RWPE1 (cell line): ENCODE measurements at regions not wholly inside any gene's neighbourhood (a gene's known extent, or its start where the extent isn't known, plus 50 kb on each side); places are given as distances from the start of the nearest gene placed in this dataset.

Experiments
- CTCF ChIA-PET: fragments of 350-600 bp; sonication (Branson Sonifier 250); formaldehyde crosslinking; extraction: SDS; loops from one replicate; lab custom pipeline; 2021; lab: Yijun Ruan, JAX
- POLR2A ChIA-PET: fragments of 400-600 bp; formaldehyde crosslinking; extraction: SDS; loops from one replicate; lab custom pipeline; 2020; ENCODE audit warnings: antibody characterized with exemption; ENCODE audit not compliant: low non-redundant PET; lab: Yijun Ruan, JAX
- DNase-seq: peaks from one replicate; pipeline ENCODE4 v3.0.0; 2012; ENCODE audit warnings: low spot score
- H3K27ac ChIP-seq: fragments of 450-650 bp; 2 replicates; pipeline ENCODE4 v1.5.1; 2017
- TF ChIP-seq, protein P1 (sequence below): fragments of 450-650 bp; conservative IDR thresholded peaks from 2 replicates; pipeline ENCODE4 v1.5.1; 2017; ENCODE audit warnings: low read depth, mild to moderate bottlenecking

DNA sequence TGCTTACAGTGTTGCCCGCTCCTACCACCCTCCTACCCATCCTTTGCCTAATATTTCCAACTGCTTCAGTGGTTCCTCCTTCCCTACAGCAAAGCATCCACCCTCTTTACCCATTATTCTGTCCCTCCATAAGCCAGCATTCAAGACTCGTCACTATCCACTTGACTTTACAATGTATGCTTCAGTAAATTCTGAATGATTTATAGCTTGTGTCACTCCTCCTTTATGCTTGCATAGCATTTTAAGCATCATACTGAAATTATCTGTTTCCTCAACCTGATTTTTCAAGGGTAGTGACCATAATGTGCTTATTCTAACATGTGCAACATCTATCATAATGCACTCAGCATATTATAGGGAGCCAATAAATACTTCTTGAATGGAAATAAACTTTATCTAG lies 365.5 kb downstream of the RAB28 start:
- POLR2A ChIA-PET = no interaction called here
- TF ChIP-seq, protein P1, sequence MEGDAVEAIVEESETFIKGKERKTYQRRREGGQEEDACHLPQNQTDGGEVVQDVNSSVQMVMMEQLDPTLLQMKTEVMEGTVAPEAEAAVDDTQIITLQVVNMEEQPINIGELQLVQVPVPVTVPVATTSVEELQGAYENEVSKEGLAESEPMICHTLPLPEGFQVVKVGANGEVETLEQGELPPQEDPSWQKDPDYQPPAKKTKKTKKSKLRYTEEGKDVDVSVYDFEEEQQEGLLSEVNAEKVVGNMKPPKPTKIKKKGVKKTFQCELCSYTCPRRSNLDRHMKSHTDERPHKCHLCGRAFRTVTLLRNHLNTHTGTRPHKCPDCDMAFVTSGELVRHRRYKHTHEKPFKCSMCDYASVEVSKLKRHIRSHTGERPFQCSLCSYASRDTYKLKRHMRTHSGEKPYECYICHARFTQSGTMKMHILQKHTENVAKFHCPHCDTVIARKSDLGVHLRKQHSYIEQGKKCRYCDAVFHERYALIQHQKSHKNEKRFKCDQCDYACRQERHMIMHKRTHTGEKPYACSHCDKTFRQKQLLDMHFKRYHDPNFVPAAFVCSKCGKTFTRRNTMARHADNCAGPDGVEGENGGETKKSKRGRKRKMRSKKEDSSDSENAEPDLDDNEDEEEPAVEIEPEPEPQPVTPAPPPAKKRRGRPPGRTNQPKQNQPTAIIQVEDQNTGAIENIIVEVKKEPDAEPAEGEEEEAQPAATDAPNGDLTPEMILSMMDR = no peak
- CTCF ChIA-PET = no interaction called here
- DNase-seq = no peak
- H3K27ac ChIP-seq = no peak overlapping the region

DNA sequence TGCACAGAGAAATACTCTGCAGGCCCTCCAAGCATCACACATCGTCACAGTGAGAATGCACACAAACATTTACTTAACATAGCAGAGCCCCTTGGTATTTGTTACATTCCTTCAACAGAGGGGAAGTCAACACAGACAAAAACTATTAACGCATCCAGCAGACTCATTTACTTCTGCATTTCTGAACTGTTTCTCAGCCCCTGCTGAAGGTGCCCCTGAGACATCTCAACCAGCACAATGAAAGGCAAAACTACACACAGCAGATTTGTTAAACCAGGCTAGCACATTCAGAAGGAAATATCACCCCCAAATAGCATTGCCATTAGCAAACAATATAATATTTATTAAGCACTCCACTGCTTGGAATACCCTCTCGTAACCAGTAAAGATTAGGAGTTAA lies 367.0 kb downstream of the RAB28 start:
- H3K27ac ChIP-seq = no peak overlapping the region
- TF ChIP-seq, protein P1 = no peak
- ChIA-PET POLR2A (no interaction called here), CTCF (no interaction called here)
- DNase-seq = no peak

- CTCF ChIA-PET = no interaction called here
- no peak for DNase-seq
- POLR2A ChIA-PET = no interaction called here
- no peak overlapping the region for H3K27ac ChIP-seq
- TF ChIP-seq, protein P1 = no peak
These were observed 372.1 kb downstream of the RAB28 start for GRCh38 chr4:13112030-13112429.

GRCh38 chr4:13109536-13109935 lies 374.6 kb downstream of the RAB28 start:
- POLR2A ChIA-PET = no interaction called here
- H3K27ac ChIP-seq = no peak overlapping the region
- CTCF ChIA-PET = no interaction called here
- TF ChIP-seq, protein P1 = no peak
- DNase-seq = no peak

DNA sequence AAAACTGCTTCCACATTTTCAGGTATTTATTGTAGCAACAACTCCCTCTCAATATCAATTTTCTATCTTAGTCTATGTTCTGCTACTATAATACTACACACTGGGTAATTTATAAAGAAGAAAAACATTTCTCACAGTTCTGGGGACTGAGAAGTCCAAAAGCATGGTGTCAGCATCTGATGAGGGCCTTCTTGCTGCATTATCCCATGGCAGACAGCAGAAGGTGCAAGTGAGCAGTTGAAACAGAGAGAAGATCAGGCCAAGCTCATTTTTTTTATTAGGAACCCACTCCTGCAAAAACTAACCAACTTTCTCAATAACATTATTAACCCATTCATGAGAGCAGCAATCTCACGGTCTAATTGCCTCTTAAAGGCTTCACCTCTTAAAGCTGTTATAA lies 376.0 kb downstream of the RAB28 start:
- H3K27ac ChIP-seq = no peak overlapping the region
- ChIA-PET POLR2A (no interaction called here), CTCF (no interaction called here)
- no peak for DNase-seq
- TF ChIP-seq, protein P1 = no peak

DNA sequence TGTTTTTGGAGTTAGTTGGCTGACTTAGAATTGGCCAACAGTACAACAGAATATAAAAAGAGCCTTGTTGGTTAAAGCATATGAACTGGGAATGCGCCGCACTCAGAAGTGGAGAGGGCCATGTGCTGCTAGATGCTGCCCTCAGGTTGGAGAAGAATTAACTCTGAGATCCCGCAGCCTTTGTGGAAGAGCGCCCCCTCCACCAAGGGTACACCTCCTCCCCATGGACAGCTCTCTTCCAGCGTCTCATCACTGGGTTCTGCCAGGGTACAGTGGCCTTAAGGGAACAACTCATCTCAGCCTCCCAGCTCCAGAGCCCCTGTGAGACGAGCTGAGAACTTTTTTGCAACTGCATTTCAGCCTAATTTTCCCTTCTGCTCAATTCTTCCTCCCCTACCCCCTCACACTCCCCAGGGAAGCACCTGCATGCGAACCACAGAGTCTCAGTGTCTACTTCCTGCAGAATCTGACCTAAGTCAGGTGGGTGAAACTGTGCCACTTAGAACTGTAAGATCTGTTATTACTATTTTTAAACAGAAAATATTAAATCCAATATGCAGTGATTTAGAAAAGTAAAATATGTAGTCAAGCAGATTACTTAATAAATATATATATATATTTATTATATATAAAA lies 380.6 kb downstream of the RAB28 start:
- no peak for DNase-seq
- POLR2A ChIA-PET = interaction anchor here (0.6 kb wide), 1 partner anchor 20 kb away, joined by 3 read pairs; no protein-coding TSS in a partner anchor
- no peak overlapping the region for H3K27ac ChIP-seq
- TF ChIP-seq, protein P1 = no peak
- CTCF ChIA-PET = no interaction called here
